Astrocyte of the spinal cord (primary cell): ENCODE measurements at regions not wholly inside any gene's neighbourhood (a gene's known extent, or its start where the extent isn't known, plus 50 kb on each side); places are given as distances from the start of the nearest gene placed in this dataset.

Source experiments
- DNase-seq: peaks from one replicate; pipeline ENCODE4 v3.0.0; 2011; ENCODE audit warnings: low read depth, low spot score
- H3K4me3 ChIP-seq: 2 replicates; pipeline ENCODE4 v1.5.1; 2011; ENCODE audit warnings: low read depth, mild to moderate bottlenecking, low read length, moderate library complexity
- CTCF ChIP-seq: IDR thresholded peaks from 2 replicates; pipeline ENCODE4 v1.5.1; 2012; ENCODE audit warnings: low read depth, mild to moderate bottlenecking, low read length, inconsistent platforms
- in situ Hi-C: cut with HindIII; loops from 2 replicates; pipeline ENCODE4 v1.10.0; 2017; ENCODE audit warnings: low sequenced_read_pairs

DNA sequence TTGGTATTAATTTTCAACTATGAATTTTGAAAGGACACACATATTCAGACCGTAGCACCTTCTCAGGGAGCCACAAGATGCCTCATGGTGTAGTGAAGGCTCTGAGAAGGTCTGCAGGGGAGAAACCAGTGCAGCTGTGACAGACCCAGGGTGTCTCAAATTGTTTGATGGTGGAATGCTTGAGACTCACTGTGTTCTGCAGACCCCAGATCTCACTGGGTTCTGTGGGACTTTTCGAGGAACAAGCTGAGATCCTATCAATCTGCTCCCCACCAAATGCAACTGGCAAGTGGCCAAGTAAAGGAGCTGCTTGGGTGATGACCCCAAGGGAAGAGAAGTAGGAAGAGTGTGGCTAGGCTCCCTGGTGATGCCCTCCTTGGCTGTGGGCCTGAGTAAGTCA is 130.5 kb upstream of the UNC5B start:
- in situ Hi-C loops = no loop called here
- TF ChIP-seq CTCF = no peak
- no peak overlapping the region for H3K4me3 ChIP-seq
- DNase-seq = no peak

- no peak overlapping the region for H3K4me3 ChIP-seq
- in situ Hi-C loops = no loop called here
- no peak for TF ChIP-seq CTCF
- DNase-seq = no peak
Measured at GRCh38 chr10:71082960-71083715, 129.2 kb upstream of the UNC5B start.

GRCh38 chr10:71083716-71083975 is 128.7 kb upstream of the UNC5B start:
- in situ Hi-C loops = no loop called here

DNA sequence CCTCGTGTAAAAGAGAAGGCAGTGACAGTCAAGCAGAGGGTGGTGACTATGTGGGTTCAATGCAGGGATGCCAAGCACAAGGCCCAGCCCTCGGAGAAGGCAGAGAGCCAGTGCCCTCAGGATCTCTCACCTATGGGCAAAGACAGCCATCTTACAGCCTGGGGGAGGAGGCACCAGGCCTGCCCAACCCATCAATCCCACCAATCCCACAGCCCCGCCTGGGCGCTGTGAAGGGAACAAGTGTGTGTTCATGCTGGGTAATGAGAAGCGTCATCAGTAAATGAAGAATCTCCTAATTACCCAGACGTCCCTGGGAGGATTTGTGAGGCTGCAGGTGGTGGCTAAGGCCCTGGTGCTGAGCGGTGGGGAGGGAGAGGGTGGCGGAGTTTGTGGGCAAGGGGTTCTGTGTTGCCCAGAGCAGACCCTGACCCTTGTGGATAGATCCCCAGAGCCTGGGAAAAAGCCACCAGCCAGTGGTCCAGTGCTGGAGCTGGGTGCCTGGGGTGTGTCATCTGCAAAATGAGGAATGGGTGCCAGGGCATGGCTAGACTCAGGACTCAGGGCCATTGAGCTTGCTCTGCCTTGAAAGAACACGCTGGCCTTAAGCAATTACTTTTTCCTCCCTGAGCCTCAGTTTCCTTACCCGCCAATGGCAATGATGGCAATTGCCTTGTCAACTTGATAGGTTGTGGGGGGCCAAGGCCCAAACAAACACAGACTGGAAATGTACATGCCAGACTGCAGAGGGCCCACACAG is 128.1 kb upstream of the UNC5B start:
- in situ Hi-C loops = no loop called here
- no peak for DNase-seq
- no peak for TF ChIP-seq CTCF
- no peak overlapping the region for H3K4me3 ChIP-seq

More at GRCh38 chr10:71083716-71083975, 128.7 kb upstream of the UNC5B start:
- no peak for DNase-seq
- no peak overlapping the region for H3K4me3 ChIP-seq
- no peak for TF ChIP-seq CTCF

- no peak for TF ChIP-seq CTCF
- no peak overlapping the region for H3K4me3 ChIP-seq
- DNase-seq = no peak
- in situ Hi-C loops = no loop called here
Measured at GRCh38 chr10:71084818-71085126, 127.6 kb upstream of the UNC5B start.

DNA sequence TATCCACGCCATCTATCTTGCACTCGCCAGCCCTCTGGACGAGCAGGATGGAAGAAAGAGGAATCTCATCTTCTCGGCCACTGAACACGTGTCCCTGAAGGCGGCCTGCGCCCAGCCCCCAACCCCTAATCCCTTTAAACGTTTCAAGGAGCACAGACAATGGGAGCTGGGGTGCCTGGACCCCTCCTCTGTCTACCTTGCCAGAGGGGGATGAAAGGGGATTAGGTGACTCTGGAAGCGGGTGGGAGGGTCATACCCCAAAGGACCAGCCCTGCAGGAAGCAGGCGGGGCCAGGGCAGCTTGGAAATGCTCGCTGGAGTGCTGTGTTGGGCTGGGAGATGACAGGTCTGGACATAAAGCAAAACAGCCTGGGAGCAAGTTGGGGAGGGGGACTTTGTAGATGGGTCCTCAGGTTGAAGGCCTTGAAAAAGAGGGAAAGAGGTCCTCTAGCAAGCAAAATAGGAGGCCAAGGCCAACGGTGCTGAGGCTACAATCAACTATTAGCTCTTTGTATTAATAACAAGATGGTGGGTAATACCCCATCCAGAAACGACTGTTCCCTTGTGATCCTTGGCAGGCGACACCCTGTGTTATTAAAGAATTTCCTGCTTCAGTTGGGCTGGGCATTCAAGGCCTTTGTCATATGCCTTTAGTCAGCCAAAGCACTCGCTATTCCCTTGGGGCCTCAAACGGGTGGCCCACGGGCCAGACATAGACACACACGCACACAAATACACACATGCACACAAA is 126.5 kb upstream of the UNC5B start:
- in situ Hi-C loops = no loop called here
- no peak for TF ChIP-seq CTCF
- no peak for DNase-seq
- no peak overlapping the region for H3K4me3 ChIP-seq
